ENCODE measurements at regions not wholly inside any gene's neighbourhood (a gene's known extent, or its start where the extent isn't known, plus 50 kb on each side); places are given as distances from the start of the nearest gene placed in this dataset.

- TF ChIP-seq POLR2A (IDR thresholded peaks at IDR 0.05) = no peak
- TF ChIP-seq, protein P1, sequence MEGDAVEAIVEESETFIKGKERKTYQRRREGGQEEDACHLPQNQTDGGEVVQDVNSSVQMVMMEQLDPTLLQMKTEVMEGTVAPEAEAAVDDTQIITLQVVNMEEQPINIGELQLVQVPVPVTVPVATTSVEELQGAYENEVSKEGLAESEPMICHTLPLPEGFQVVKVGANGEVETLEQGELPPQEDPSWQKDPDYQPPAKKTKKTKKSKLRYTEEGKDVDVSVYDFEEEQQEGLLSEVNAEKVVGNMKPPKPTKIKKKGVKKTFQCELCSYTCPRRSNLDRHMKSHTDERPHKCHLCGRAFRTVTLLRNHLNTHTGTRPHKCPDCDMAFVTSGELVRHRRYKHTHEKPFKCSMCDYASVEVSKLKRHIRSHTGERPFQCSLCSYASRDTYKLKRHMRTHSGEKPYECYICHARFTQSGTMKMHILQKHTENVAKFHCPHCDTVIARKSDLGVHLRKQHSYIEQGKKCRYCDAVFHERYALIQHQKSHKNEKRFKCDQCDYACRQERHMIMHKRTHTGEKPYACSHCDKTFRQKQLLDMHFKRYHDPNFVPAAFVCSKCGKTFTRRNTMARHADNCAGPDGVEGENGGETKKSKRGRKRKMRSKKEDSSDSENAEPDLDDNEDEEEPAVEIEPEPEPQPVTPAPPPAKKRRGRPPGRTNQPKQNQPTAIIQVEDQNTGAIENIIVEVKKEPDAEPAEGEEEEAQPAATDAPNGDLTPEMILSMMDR (IDR thresholded peaks at IDR 0.05) = no peak
Observed at GRCh38 chr16:63850979-63851378, 1270.9 kb downstream of the CDH11 start.
